ENCODE measurements at regions not wholly inside any gene's neighbourhood (a gene's known extent, or its start where the extent isn't known, plus 50 kb on each side); places are given as distances from the start of the nearest gene placed in this dataset.
"Not testable (repeated sequence)": the region's sequence is repeated elsewhere in the genome, so short reads cannot be mapped to it uniquely, and the experiment has no call there.

- H3K4me1 Mint-ChIP-seq (ENCODE audit: low read depth); ATAC-seq; H3K4me3 Mint-ChIP-seq; H3K9me3 Mint-ChIP-seq; DNase-seq; H3K36me3 Mint-ChIP-seq (ENCODE audit: insufficient read depth); H3K27me3 Mint-ChIP-seq (ENCODE audit: low read depth): not testable (repeated sequence)
Measured at GRCh38 chr1:83413839-83414107, 585.2 kb downstream of the TTLL7 start.

- not testable (repeated sequence) for H3K4me1 Mint-ChIP-seq (ENCODE audit: low read depth); H3K27me3 Mint-ChIP-seq (ENCODE audit: low read depth); H3K4me3 Mint-ChIP-seq; H3K9me3 Mint-ChIP-seq; ATAC-seq; DNase-seq; H3K36me3 Mint-ChIP-seq (ENCODE audit: insufficient read depth)
Measured at GRCh38 chr1:83410746-83411413, 588.1 kb downstream of the TTLL7 start.

- H3K4me3 Mint-ChIP-seq; H3K9me3 Mint-ChIP-seq; H3K36me3 Mint-ChIP-seq (ENCODE audit: insufficient read depth); ATAC-seq; H3K27me3 Mint-ChIP-seq (ENCODE audit: low read depth); DNase-seq: not testable (repeated sequence)
- peaks cover 11% of the 10 kb centered on the region for H3K4me1 Mint-ChIP-seq (ENCODE audit: low read depth)
Measured at GRCh38 chr1:83406693-83407371, 592.1 kb downstream of the TTLL7 start.

- not testable (repeated sequence) for H3K36me3 Mint-ChIP-seq (ENCODE audit: insufficient read depth); H3K27me3 Mint-ChIP-seq (ENCODE audit: low read depth); ATAC-seq; H3K9me3 Mint-ChIP-seq; H3K4me3 Mint-ChIP-seq; DNase-seq
- peaks cover 11% of the 10 kb centered on the region for H3K4me1 Mint-ChIP-seq (ENCODE audit: low read depth)
Measured at GRCh38 chr1:83405789-83406188, 593.1 kb downstream of the TTLL7 start.

- H3K27me3 Mint-ChIP-seq (ENCODE audit: low read depth); H3K4me3 Mint-ChIP-seq; H3K9me3 Mint-ChIP-seq; H3K36me3 Mint-ChIP-seq (ENCODE audit: insufficient read depth); ATAC-seq; DNase-seq: not testable (repeated sequence)
- peaks cover 11% of the 10 kb centered on the region for H3K4me1 Mint-ChIP-seq (ENCODE audit: low read depth)
Measured at GRCh38 chr1:83403500-83403899, 595.4 kb downstream of the TTLL7 start.

- H3K4me1 Mint-ChIP-seq (ENCODE audit: low read depth) = peaks cover 10% of the 10 kb centered on the region
- not testable (repeated sequence) for H3K9me3 Mint-ChIP-seq; ATAC-seq; H3K27me3 Mint-ChIP-seq (ENCODE audit: low read depth); H3K36me3 Mint-ChIP-seq (ENCODE audit: insufficient read depth); H3K4me3 Mint-ChIP-seq; DNase-seq
Measured at GRCh38 chr1:83401146-83401545, 597.8 kb downstream of the TTLL7 start.

GRCh38 chr1:83400173-83400572, 598.8 kb downstream of the TTLL7 start:
- H3K36me3 Mint-ChIP-seq (ENCODE audit: insufficient read depth); H3K9me3 Mint-ChIP-seq; H3K27me3 Mint-ChIP-seq (ENCODE audit: low read depth); ATAC-seq; DNase-seq; H3K4me1 Mint-ChIP-seq (ENCODE audit: low read depth); H3K4me3 Mint-ChIP-seq: not testable (repeated sequence)

GRCh38 chr1:83398125-83398524, 600.8 kb downstream of the TTLL7 start:
- not testable (repeated sequence) for H3K9me3 Mint-ChIP-seq; ATAC-seq; H3K4me1 Mint-ChIP-seq (ENCODE audit: low read depth)

GRCh38 chr1:83395130-83395529, 603.8 kb downstream of the TTLL7 start:
- H3K4me1 Mint-ChIP-seq (ENCODE audit: low read depth); H3K9me3 Mint-ChIP-seq; H3K4me3 Mint-ChIP-seq; DNase-seq; ATAC-seq; H3K36me3 Mint-ChIP-seq (ENCODE audit: insufficient read depth); H3K27me3 Mint-ChIP-seq (ENCODE audit: low read depth): not testable (repeated sequence)

More at GRCh38 chr1:83398125-83398524, 600.8 kb downstream of the TTLL7 start:
- not testable (repeated sequence) for H3K36me3 Mint-ChIP-seq (ENCODE audit: insufficient read depth); DNase-seq; H3K4me3 Mint-ChIP-seq; H3K27me3 Mint-ChIP-seq (ENCODE audit: low read depth)

GRCh38 chr1:83386946-83387345, 612.0 kb downstream of the TTLL7 start:
- DNase-seq; H3K4me3 Mint-ChIP-seq; H3K27me3 Mint-ChIP-seq (ENCODE audit: low read depth); H3K36me3 Mint-ChIP-seq (ENCODE audit: insufficient read depth); ATAC-seq; H3K4me1 Mint-ChIP-seq (ENCODE audit: low read depth): not testable (repeated sequence)
- H3K9me3 Mint-ChIP-seq = peaks cover 11% of the 10 kb centered on the region

- H3K4me1 Mint-ChIP-seq (ENCODE audit: low read depth); H3K36me3 Mint-ChIP-seq (ENCODE audit: insufficient read depth); DNase-seq; ATAC-seq; H3K4me3 Mint-ChIP-seq; H3K27me3 Mint-ChIP-seq (ENCODE audit: low read depth): not testable (repeated sequence)
- H3K9me3 Mint-ChIP-seq = peaks cover 12% of the 10 kb centered on the region
Measured at GRCh38 chr1:83383107-83383506, 615.8 kb downstream of the TTLL7 start.

GRCh38 chr1:83373018-83373417, 625.9 kb downstream of the TTLL7 start:
- not testable (repeated sequence) for H3K4me1 Mint-ChIP-seq (ENCODE audit: low read depth); DNase-seq; ATAC-seq; H3K9me3 Mint-ChIP-seq; H3K36me3 Mint-ChIP-seq (ENCODE audit: insufficient read depth); H3K4me3 Mint-ChIP-seq; H3K27me3 Mint-ChIP-seq (ENCODE audit: low read depth)

- not testable (repeated sequence) for H3K36me3 Mint-ChIP-seq (ENCODE audit: insufficient read depth); H3K9me3 Mint-ChIP-seq; H3K4me1 Mint-ChIP-seq (ENCODE audit: low read depth); ATAC-seq; H3K4me3 Mint-ChIP-seq; DNase-seq; H3K27me3 Mint-ChIP-seq (ENCODE audit: low read depth)
Measured at GRCh38 chr1:83369853-83370252, 629.1 kb downstream of the TTLL7 start.

- not testable (repeated sequence) for H3K36me3 Mint-ChIP-seq (ENCODE audit: insufficient read depth); ATAC-seq; H3K9me3 Mint-ChIP-seq; H3K27me3 Mint-ChIP-seq (ENCODE audit: low read depth); H3K4me3 Mint-ChIP-seq; H3K4me1 Mint-ChIP-seq (ENCODE audit: low read depth); DNase-seq
Measured at GRCh38 chr1:83365320-83365719, 633.6 kb downstream of the TTLL7 start.

- not testable (repeated sequence) for H3K4me1 Mint-ChIP-seq (ENCODE audit: low read depth); H3K4me3 Mint-ChIP-seq; H3K9me3 Mint-ChIP-seq; ATAC-seq; H3K27me3 Mint-ChIP-seq (ENCODE audit: low read depth); H3K36me3 Mint-ChIP-seq (ENCODE audit: insufficient read depth); DNase-seq
Measured at GRCh38 chr1:83345375-83345774, 653.6 kb downstream of the TTLL7 start.
